Hematopoietic multipotent progenitor cell treated with erythropoietin and hydrocortisone succinate and interleukin-3 and kit ligand, for 15 days (in vitro differentiated cells): ENCODE measurements at regions not wholly inside any gene's neighbourhood (a gene's known extent, or its start where the extent isn't known, plus 50 kb on each side); places are given as distances from the start of the nearest gene placed in this dataset.

ENCODE experiments used
- DNase-seq: peaks from one replicate; pipeline ENCODE4 v3.0.0-alpha.2; 2015; ENCODE audit warnings: low spot score

DNA sequence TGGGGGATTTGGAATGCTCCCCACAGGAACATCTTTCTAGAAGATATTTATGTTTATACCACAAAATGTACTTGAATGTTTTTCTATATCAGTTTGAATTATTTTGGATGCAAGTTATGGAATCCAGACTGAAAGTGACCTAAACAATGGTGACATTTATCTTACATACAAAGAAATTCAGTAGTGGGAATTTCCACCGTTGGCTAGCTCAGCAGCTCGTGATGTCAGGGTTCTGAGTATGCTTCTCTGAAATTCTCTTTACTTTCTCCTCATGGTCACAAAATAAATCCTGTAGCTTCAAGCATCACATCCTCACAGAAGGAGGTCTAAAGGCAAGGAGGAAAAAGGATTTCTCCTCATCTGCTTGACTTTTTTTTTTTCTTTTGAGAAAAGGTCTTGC is 105.3 kb downstream of the AKAIN1 start:
- no peak for DNase-seq

DNA sequence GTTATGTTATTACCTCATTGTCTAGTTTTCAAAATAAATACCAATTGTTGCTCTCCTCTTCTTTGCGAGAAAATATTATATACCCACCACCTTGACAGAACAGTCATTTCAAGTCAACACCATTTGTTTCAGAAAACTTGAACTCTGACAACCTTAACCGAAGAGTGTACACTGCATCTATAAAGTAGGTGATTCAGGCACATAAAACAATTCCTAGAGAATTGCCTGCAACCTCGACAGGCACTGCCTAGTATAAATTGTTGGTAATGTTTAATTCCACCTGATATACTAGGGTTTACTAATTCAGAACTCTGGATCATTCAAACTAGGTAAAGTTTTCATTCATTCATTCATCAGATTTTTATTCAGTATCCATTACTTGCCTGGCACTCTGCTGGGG is 121.8 kb downstream of the AKAIN1 start:
- DNase-seq: no peak

DNA sequence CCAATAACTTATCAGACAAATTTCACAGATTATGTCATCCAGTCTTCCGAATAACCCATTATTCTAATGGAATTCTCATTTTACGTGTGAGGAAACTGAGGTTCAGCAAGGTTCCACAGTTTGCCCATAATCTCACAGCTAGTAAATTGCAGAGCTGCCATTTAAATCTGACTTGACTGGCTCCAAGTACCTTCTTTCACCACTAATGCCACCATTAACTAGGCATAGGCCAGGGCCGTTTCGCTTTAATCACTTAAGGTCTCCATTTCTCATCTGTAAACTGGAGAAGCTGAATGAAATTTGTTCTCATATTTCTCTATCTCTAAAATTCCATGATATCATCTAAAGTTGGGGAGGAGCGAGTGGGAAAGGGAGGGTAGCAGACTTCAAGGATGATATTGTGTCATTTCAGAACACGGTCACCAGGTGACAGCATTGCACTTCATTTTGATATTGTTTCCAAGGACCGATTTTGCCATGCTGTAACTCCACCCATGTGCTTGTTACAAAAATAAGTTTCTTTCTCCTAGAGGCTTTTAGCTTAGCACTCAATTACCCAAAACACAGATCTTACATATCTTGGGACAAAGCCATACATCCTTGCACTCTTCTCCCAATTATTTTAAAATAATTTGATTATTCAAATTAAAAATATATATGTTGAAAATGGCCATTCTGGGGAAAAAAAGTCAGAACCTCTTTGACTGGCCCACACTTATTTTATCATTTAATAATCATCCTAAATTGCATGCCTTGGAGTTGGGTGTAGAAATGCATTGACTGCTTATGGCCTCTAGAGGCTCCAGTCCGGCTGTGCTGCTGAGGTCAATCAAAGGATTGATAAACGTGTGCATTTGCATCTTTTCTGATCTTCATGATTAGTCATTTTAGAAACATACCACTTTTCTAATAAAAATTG is 123.8 kb downstream of the AKAIN1 start:
- DNase-seq: no peak

DNA sequence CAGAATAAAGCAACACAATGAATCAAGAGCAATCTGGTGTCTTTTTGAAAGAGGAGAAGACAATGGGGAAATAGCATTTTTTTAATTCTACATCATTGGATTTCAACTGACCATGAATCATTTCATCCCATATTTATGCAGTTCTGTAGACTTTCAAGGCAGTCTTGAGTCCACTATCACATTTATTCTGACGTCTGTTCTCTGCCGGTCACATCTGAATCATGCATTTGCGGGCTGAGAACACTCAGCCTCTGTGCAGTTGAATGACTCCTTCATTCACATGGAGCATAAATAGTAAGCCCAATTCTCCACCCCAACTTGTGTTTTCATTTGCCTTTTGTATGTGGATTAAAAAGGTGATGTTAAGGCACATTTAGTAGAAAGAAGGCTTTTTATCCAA is 128.2 kb downstream of the AKAIN1 start:
- no peak for DNase-seq

DNA sequence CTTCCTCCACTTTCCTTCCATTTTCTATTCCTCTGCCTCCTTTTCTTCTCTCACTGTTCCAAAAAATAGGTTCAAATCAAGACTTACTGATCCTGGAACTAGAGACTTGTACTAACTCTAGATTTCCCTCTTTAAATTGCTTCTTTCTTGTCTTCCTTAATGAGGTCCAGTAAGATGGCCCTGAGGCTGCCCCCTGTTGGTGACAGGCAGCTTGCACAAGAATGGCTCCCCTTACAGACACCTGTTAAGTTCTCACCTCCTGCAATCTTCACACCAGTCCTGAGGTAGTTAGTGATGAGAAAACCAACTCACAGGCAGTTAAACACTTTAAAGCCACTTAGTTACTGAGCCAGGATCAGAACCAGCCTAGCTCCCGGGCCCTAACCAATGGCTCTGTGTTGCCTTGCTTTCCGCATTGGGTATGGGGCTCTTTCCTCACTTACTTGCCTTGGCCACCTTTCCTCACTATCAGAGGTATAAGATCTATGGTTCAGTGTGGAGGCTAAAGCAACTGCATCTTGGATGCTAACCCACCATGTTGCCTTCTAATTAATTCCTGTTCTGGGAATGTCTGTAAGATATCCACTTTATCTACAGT is 130.6 kb downstream of the AKAIN1 start:
- no peak for DNase-seq

DNA sequence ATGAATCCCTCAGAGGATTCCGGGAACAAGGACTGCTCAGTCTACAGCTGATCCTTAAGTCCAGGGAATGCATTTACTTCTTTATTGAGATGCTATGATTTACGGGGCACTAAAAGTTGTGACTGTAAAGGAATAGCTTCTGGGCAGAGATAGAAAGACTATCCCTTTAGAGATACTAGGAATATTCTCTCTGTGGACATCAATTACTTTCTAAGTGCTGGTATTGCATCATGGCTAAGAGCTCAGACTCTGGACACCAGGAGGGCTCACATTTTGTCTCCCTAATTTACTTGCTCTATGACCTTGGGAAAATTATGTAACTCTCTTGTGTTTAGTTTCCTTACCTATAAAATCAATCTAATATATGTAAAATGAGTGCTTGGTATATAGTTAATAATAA is 131.4 kb downstream of the AKAIN1 start:
- no peak for DNase-seq

DNA sequence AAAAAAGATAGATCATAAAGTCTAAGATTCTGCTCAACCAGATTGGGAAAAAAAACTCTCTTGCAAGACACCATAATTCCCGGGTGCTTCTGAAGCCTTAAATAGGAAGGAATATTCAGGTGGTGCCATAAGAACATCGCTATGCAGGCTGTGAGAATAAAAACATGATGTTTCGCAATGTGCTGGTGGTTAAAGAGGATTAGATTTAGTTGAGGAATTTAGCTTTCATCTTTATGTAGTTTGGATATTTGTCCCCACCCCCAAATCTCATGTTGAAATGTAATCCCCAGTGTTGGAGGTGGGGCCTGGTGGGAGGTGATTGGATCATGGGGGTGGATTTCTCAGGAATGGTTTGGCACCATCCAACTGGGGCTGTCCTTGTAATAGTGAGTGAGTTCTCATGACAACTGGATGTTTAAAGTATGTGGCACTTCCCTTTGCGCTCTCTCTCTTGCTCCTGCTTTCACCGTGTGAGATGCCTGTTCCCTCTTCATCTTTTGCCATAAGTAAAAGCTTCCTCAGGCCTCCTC is 132.2 kb downstream of the AKAIN1 start:
- no peak for DNase-seq

DNA sequence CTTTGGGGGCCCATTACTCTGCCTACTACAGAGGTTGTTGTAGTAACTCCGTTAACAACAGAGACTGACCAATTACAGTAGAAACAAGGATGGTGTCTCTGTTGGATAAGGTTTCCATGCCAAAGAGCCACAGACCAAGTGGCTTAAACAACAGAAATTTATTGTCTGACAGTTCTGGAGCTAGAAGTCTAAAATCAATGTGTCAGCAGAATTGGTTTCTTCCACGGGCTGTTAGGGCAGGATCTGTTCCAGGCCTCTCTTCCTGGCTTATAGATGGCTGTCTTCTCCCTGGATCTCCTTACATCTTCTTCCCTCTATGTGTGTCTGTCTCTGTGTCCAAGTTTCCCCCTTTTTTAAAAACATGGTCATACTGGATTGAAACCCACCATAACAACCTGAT is 135.3 kb downstream of the AKAIN1 start:
- DNase-seq: no peak

DNA sequence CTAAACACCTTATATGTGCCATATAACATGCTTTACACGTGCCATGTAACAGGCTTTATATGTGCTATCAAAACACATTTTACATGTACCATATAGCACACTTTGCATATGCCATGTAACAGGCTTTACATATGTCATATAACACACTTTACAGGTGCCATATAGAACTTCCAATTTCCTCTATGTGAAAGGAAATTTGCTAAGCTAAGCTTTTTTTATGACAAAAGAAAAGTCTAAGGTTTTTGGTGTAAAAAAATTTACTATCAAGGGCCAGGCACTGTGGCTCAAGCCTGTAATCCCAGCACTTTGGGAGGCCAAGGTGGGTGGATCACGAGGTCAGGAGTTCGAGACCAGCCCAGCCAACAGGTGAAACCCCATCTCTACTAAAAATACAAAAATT is 136.5 kb downstream of the AKAIN1 start:
- DNase-seq: no peak

DNA sequence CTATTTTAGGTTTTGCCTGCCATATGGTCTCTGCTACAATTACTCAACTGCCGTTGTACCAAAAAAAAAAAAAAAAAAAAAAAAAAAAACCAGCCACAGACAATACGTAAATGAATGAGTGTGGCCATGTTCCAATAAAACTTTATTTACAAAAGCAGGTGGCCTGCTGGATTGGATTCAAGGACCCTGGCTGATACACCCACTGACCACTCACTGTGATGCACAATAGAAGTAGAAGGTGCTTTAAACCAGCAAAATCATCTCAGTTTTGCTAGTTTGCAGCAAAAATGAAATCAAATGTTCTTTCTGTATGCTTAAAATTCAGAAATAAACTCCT is 137.4 kb downstream of the AKAIN1 start:
- no peak for DNase-seq

DNA sequence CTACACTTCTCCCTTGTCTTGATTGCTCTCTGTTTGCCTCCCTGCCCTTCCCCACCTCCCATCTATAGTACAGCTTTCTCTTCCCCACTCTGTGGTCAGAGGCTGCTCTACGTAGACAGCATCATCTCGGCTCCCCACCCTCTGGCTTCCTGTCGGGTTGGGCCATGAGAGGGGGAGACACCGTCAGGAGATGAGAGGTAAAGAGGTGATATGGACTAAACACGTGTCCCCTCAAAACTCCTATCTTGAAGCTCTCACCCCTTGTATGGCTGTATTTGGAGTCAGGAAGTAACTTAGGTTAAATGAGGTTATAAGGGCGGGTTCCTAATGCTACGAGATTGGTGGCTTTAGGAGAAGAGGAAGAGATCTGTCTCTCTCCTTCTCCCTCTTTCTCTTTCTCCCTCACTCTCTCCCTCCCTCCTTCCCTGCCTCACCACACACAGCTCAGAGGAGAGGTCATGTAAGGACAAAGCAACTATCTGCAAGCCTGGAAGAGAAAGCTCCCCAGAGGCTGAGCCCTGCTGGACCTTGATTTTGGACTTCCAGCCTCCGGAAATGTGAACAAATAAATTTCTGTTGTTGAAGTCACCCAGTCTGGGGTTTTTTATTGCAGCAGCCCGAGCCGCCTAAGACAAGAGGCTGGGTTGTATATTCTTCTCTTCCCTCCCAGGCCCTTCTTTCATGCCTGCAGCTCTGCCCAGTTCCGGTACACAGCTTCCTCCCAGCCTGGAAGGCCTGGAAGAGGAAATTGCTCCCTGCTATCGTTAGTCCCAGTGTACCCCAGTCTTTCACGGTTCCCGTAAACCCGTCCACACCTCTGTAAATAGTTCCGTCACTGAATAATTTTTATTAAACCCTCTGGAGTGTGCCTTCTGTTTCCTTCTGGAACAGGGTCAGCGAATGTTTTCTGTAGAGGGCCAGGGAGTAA is 138.0 kb downstream of the AKAIN1 start:
- no peak for DNase-seq

DNA sequence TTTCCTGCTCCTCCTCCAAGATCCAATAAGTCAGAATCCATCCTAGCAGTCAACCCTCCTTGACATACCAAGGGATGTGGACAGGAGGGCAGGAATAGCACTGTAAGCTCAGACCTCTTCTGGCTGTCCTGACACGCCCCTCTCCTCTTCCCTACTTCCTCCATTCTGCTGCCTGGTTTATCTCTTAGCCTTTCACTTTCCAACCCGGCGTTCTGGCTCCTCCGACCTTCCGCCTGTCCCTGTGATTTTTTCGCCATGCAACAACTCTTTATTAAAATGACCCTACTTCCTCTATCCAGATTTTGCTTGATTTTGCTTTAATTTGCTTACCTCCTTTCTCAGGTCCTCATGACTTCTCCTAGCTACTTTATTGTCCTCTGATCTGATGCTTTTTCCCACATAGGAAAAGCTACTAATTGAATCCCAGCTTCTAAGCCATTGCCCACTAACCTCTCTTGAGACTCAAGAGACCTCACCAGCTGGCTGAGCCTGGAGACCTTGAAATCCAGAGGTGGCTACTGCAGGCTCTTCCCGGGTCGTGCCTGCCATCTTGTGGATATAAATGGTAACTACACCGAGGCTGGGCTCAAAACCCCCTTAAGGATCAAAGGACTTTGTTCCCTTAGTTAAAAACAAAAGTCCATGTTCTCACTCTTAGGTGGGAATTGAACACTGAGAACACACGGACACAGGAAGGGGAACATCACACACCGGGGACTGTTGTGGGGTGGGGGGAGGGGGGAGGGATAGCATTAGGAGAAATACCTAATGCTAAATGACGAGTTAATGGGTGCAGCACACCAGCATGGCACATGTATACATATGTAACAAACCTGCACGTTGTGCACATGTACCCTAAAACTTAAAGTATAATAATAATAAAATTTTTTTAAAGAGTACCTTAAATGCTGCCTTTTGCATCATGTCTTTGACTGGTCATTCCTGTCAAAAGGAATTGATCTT is 139.4 kb downstream of the AKAIN1 start:
- peak; percentile 24 for DNase-seq

DNA sequence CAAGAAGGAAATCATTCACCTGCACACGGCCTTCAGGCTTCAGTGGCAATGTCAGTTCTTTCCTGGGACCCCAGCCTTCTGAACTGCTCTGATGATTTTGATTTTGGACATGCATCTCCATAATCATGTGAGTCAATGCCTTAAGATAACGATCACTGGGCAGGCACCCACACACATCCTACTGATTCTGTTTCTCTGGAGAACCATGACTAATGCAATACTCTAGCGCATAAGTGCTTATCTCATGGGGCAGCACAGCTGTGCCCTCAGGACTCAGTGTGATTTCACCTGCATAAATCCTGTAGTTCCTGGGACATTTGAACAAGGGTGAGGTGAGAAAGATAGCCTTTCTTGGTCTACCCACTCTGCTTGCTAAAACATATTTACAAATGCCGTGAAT is 144.6 kb downstream of the AKAIN1 start:
- no peak for DNase-seq

DNA sequence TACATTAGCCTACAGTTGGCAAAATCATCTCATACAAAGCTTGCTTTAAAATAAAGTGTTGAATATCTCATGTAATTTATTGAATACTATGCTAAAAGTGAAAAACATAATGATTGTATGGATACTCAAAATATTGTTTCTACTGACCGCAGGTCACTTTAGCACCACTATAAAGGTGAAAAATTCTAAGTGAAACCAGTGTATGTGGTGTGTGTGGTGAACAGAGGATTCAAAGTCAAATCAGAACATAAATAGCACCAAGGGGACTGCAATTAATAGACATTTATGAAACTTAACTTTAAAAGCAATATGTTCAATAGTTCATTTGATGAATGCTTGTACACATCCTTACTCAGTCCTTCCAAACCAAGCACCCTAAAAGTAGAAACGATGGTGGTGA is 145.8 kb downstream of the AKAIN1 start:
- no peak for DNase-seq

DNA sequence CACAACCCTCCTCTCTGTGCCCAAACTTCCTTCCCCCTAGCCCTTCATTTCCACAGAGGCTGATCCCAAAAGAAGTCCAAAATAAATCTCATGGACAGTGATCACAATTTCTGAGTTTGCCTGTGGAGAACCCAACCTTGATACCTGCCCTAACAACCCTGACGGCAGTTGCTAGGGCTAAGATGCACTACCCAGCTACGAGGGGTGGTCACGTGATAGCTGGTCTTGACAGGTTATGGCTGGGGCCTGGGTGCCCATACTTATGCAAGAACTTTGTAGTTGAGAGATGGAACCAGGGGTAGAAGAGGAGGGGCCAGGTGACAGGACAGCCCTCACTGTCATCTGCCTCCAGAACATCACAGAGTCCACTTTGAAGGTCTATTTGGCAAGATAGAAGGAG is 147.9 kb downstream of the AKAIN1 start:
- DNase-seq: no peak

DNA sequence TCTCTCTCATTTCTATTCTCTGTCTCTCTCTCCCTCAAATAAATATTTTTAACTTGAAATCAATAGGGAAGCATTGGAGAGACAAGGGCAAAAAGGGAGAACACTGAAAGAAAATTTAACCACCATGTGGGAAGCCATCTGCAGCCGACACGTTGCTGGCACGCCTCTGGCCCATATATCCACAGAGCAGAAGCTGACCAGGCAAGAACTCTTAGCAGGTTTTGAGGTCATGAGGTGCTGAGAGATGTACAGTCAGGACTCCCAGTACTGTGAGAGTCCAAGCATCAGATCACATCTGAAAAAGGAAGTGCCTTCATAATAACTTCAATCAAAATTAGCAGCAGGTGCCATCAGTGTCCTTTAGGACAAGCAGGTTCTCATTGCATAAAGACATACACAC is 156.6 kb downstream of the AKAIN1 start:
- no peak for DNase-seq

DNA sequence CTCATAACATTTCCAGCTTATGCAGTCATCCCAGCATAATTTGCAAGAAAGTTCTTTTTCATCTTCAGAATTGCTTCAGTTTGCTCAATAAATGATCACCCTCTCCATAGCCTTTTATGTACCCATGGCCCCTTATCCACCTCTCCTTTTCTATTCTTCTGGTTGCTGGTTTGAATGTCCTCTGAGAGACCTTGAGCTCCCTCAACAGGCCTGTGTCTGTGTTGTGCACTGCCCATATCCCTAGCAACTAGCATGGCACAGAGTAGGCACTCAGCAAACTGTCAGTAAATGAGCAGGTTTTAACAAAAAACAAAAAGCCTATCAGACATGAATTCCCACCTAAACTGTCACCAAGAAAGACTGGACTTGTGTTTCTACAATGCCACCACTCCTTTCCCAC is 160.5 kb downstream of the AKAIN1 start:
- DNase-seq: no peak

DNA sequence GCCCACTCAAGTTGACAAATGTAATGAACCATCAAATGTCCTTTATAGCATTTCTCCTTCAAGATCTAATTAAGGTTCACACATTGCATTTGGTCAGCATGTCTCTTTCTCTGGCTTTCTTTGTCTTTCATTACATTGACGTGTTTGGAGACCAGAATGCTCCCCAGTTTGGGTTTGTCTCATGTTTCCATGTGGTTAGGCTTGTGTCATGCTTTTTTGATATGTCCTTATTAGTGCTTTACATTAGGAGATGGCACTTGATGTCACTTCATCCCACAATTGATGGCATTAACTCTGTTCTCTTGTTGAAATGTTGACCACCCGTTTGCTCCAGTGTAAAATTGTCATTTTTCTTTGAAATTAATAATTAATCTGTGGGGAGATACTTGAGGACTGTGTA is 165.8 kb downstream of the AKAIN1 start:
- no peak for DNase-seq

DNA sequence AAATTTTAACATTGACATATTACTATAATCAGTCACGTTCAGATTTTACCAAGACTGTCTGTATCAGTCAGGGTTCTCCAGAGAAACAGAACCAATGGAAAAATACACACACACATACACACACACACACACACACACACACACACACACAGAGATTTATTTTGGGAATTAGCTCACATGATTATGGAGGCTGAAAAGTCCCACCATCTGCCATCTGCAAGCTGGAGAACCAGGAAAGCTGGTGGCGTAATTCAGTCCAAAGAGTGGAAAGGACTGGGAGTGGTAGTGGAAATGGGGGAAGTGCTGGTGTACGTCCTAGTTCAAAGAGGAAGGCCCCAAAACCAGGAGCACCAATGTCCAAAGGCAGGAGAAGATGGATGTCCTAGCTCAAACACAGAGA is 166.4 kb downstream of the AKAIN1 start:
- no peak for DNase-seq

DNA sequence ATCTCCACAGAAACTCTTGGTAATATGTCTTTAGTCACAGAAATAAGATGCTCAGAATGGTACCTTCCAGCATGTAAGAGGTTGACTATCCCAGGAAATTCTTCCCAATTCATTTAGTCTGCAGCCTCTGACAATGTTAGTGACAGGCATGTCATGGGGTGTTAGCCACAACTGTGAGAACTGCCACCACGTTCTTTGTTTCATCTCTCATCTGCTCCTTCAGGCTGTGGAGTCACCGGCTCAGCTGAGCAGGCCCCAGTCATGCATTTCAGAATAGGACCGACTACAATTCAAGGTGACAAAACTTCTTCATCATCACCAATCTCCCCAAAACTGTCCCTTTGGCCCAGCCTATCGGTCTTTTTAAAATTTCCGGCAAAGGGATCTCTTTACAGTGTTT is 167.5 kb downstream of the AKAIN1 start:
- no peak for DNase-seq

DNA sequence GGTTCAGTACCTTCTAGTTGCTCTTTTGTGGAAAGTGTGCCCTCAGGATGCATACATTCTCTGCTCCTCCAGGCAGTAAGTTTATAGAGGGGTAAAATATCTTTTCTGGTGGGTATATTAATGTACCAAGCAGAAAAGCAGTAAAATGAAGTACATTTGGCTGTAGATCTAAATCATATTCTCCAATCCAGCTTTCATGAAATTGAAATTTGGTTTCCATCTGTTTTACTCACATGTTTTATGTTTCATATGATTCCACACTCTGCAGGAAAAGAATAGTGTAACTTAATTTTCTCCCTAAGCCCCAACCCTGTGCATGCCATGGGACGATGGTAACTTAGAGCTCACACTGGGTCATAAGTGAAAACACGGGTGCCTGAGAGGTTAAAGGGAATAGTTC is 172.3 kb downstream of the AKAIN1 start:
- DNase-seq: no peak
